Aorta (tissue), 5 donors: ENCODE measurements at regions not wholly inside any gene's neighbourhood (a gene's known extent, or its start where the extent isn't known, plus 50 kb on each side); places are given as distances from the start of the nearest gene placed in this dataset.

ENCODE experiments used
- ATAC-seq: fragments of 200-7000 bp; cut with Tn5 transposase; one replicate; pipeline ENCODE4 v1.9.1; 2022; ENCODE audit warnings: moderate library complexity; ENCODE audit not compliant: low FRiP score
- DNase-seq, 2 donors: peaks; one replicate each; pipeline ENCODE4 v3.0.0-alpha.2; 2020
- H3K27ac ChIP-seq, 2 donors: one replicate each; pipeline ENCODE4 v1.5.1; 2013; ENCODE audit warnings: low read length in 2 of 2, mild to moderate bottlenecking in 2 of 2, moderate library complexity in 2 of 2, control low read depth in 1 of 2, inconsistent platforms in 1 of 2, low read depth in 1 of 2
- H3K27me3 ChIP-seq, 2 donors: one replicate each; pipeline ENCODE4 v1.6.1; 2013; ENCODE audit warnings: control low read depth in 1 of 2, low read length in 1 of 2, mild to moderate bottlenecking in 1 of 2, moderate library complexity in 1 of 2; ENCODE audit not compliant: insufficient read depth in 2 of 2, control insufficient read depth in 1 of 2
- H3K36me3 ChIP-seq, 2 donors: one replicate each; pipeline ENCODE4 v1.6.1; 2013; ENCODE audit warnings: control low read depth in 1 of 2, low read length in 1 of 2, mild to moderate bottlenecking in 1 of 2; ENCODE audit not compliant: insufficient read depth in 2 of 2, control insufficient read depth in 1 of 2
- H3K4me1 ChIP-seq, 2 donors: one replicate each; pipeline ENCODE4 v1.6.1; 2013; ENCODE audit warnings: low read length in 2 of 2, control low read depth in 1 of 2, mild to moderate bottlenecking in 1 of 2, moderate library complexity in 1 of 2; ENCODE audit not compliant: insufficient read depth in 2 of 2, control insufficient read depth in 1 of 2
- H3K4me3 ChIP-seq, 2 donors: one replicate each; pipeline ENCODE4 v1.5.1; 2013; ENCODE audit warnings: low read length in 2 of 2, control low read depth in 1 of 2, mild to moderate bottlenecking in 1 of 2
- H3K9me3 ChIP-seq: one replicate; pipeline ENCODE4 v1.6.1; 2013; ENCODE audit warnings: mild to moderate bottlenecking, low read length; ENCODE audit not compliant: control insufficient read depth
- WGBS, 2 donors: extraction: QIAGEN DNeasy Blood & Tissue Kit; methylation state at CpG; one replicate each; pipeline ENCODE4 v1.1.7; 2013; 5-methylcytosine and 5-hydroxymethylcytosine counted together
- intact Hi-C, 2 donors: fragments of 100-400 bp; cut with DNase I; formaldehyde crosslinking; loops; one replicate each; pipeline versions ENCODE4 v1.14.2 to v1.15.0; 2022
- donor health status: healthy with polysubstance abuse.
- donor health status: Bipolar disorder and iron deficiency.
- donor health status: DM: no; HTN: no; CAD: no.
- donor health status: DM: no; HTN: no; CAD: no.
- donor health status: DM: yes; HTN: yes; CAD: no.

- Histone ChIP-seq H3K9me3 (peaks cover 2% of the 10 kb centered on the region), H3K27me3 (no peaks in the 10 kb centered on the region), H3K4me1 (no peaks in the 10 kb centered on the region), H3K36me3 (no peaks in the 10 kb centered on the region), H3K27ac (no peak overlapping the region), H3K4me3 (no peak overlapping the region)
- DNase-seq (no peak), ATAC-seq (no peak)
- intact Hi-C loops: no loop called here
- WGBS, 2 donors: 67 to 72% methylated on average over 1 of the region's 1 CpG
Observed at GRCh38 chr1:191970116-191970515, 188.1 kb upstream of the RGS18 start.

- H3K36me3 ChIP-seq: no peaks in the 10 kb centered on the region
- no peaks in the 10 kb centered on the region for H3K4me1 ChIP-seq
- 87 to 91% methylated on average over 3 of the region's 3 CpGs for WGBS, 2 donors
- H3K27me3 ChIP-seq: no peaks in the 10 kb centered on the region
- H3K9me3 ChIP-seq: peaks cover 2% of the 10 kb centered on the region
- intact Hi-C loops: no loop called here
- H3K27ac ChIP-seq: no peak overlapping the region
- no peak overlapping the region for H3K4me3 ChIP-seq
- no peak for ATAC-seq
- DNase-seq: no peak
Observed at GRCh38 chr1:191971447-191971846, 186.8 kb upstream of the RGS18 start.

- Histone ChIP-seq H3K4me1 (no peaks in the 10 kb centered on the region), H3K4me3 (no peak overlapping the region), H3K27ac (no peak overlapping the region), H3K27me3 (no peaks in the 10 kb centered on the region), H3K36me3 (no peaks in the 10 kb centered on the region), H3K9me3 (peaks cover 2% of the 10 kb centered on the region)
- DNase-seq (no peak), ATAC-seq (no peak)
- 80 to 87% methylated on average over 2 of the region's 2 CpGs for WGBS, 2 donors
- intact Hi-C loops: no loop called here
Observed at GRCh38 chr1:191974004-191974403, 184.3 kb upstream of the RGS18 start.

- whole genome bisulfite sequencing, 2 donors: 76 to 81% methylated on average over 1 of the region's 1 CpG
- intact Hi-C loops: no loop called here
- ATAC-seq (no peak), DNase-seq (no peak)
- Histone ChIP-seq H3K27me3 (no peaks in the 10 kb centered on the region), H3K27ac (no peak overlapping the region), H3K9me3 (peaks cover 6% of the 10 kb centered on the region), H3K36me3 (no peaks in the 10 kb centered on the region), H3K4me3 (no peak overlapping the region), H3K4me1 (no peaks in the 10 kb centered on the region)
Observed at GRCh38 chr1:191977874-191978506, 180.3 kb upstream of the RGS18 start.

GRCh38 chr1:191984856-191985255 lies 173.4 kb upstream of the RGS18 start:
- no peak for DNase-seq
- no peak overlapping the region for H3K4me3 ChIP-seq
- no peaks in the 10 kb centered on the region for H3K36me3 ChIP-seq
- H3K27ac ChIP-seq: no peak overlapping the region
- intact Hi-C loops: no loop called here
- no peaks in the 10 kb centered on the region for H3K4me1 ChIP-seq
- WGBS, 2 donors: 30 to 38% methylated on average over 6 of the region's 6 CpGs
- no peaks in the 10 kb centered on the region for H3K27me3 ChIP-seq
- ATAC-seq: no peak
- H3K9me3 ChIP-seq: peaks cover 5% of the 10 kb centered on the region

GRCh38 chr1:191992118-191992517 lies 166.1 kb upstream of the RGS18 start:
- no peaks in the 10 kb centered on the region for H3K27me3 ChIP-seq
- no peak overlapping the region for H3K4me3 ChIP-seq
- no peaks in the 10 kb centered on the region for H3K36me3 ChIP-seq
- no peak for DNase-seq
- H3K27ac ChIP-seq: no peak overlapping the region
- intact Hi-C loops: no loop called here
- no peak for ATAC-seq
- no peaks in the 10 kb centered on the region for H3K4me1 ChIP-seq
- no peaks in the 10 kb centered on the region for H3K9me3 ChIP-seq

GRCh38 chr1:191993549-191993948 lies 164.7 kb upstream of the RGS18 start:
- H3K4me3 ChIP-seq: no peak overlapping the region
- intact Hi-C loops: no loop called here
- no peaks in the 10 kb centered on the region for H3K36me3 ChIP-seq
- H3K27me3 ChIP-seq: no peaks in the 10 kb centered on the region
- DNase-seq: no peak
- H3K27ac ChIP-seq: no peak overlapping the region
- H3K9me3 ChIP-seq: no peaks in the 10 kb centered on the region
- 66 to 78% methylated on average over 2 of the region's 2 CpGs for WGBS, 2 donors
- H3K4me1 ChIP-seq: no peaks in the 10 kb centered on the region
- no peak for ATAC-seq

- DNase-seq (no peak), ATAC-seq (no peak)
- no peaks in the 10 kb centered on the region for H3K4me1 ChIP-seq
- no peaks in the 10 kb centered on the region for H3K9me3 ChIP-seq
- intact Hi-C loops: no loop called here
- WGBS, 2 donors: 91 to 92% methylated on average over 3 of the region's 3 CpGs
- H3K27me3 ChIP-seq: no peaks in the 10 kb centered on the region
- H3K4me3 ChIP-seq: no peak overlapping the region
- no peaks in the 10 kb centered on the region for H3K36me3 ChIP-seq
- H3K27ac ChIP-seq: no peak overlapping the region
Observed at GRCh38 chr1:192002063-192002462, 156.2 kb upstream of the RGS18 start.

- 89 to 91% methylated on average over 5 of the region's 5 CpGs for WGBS, 2 donors
- no peaks in the 10 kb centered on the region for H3K27me3 ChIP-seq
- intact Hi-C loops: no loop called here
Observed at GRCh38 chr1:192003295-192004077, 154.8 kb upstream of the RGS18 start.

More at GRCh38 chr1:192003295-192004077, 154.8 kb upstream of the RGS18 start:
- Histone ChIP-seq H3K4me3 (no peak overlapping the region), H3K9me3 (no peaks in the 10 kb centered on the region), H3K36me3 (no peaks in the 10 kb centered on the region), H3K4me1 (no peaks in the 10 kb centered on the region), H3K27ac (no peak overlapping the region)
- ATAC-seq (no peak), DNase-seq (no peak)
